WERI-Rb-1 (cell line): ENCODE measurements at regions not wholly inside any gene's neighbourhood (a gene's known extent, or its start where the extent isn't known, plus 50 kb on each side); places are given as distances from the start of the nearest gene placed in this dataset.

Experiments
- DNase-seq: peaks from one replicate; pipeline ENCODE4 v3.0.0-alpha.2; 2020
- H3K27ac ChIP-seq: fragments of 250-450 bp; sonication (Bioruptor Pico); 2 replicates; pipeline ENCODE4 v1.5.1; 2020; ENCODE audit warnings: mild to moderate bottlenecking, moderate library complexity
- H3K27me3 ChIP-seq: fragments of 250-450 bp; sonication (Bioruptor Pico); 2 replicates; pipeline ENCODE4 v1.5.1; 2021; ENCODE audit warnings: mild to moderate bottlenecking, low read depth, moderate library complexity; ENCODE audit not compliant: insufficient read depth, severe bottlenecking
- H3K36me3 ChIP-seq: fragments of 250-450 bp; sonication (Bioruptor Pico); 2 replicates; pipeline ENCODE4 v1.5.1; 2020; ENCODE audit warnings: mild to moderate bottlenecking, moderate library complexity
- H3K4me3 ChIP-seq: 2 replicates; pipeline ENCODE4 v1.5.1; 2011; ENCODE audit warnings: low read depth, mild to moderate bottlenecking, control low read depth, low read length
- H3K9me3 ChIP-seq: fragments of 250-450 bp; sonication (Bioruptor Pico); 2 replicates; pipeline ENCODE4 v1.5.1; 2021; ENCODE audit warnings: mild to moderate bottlenecking, moderate library complexity; ENCODE audit not compliant: severe bottlenecking
- CTCF ChIP-seq: IDR thresholded peaks from 2 replicates; pipeline ENCODE4 v1.5.1; 2011; ENCODE audit warnings: low read depth, mild to moderate bottlenecking, control low read depth, inconsistent platforms, low read length

DNA sequence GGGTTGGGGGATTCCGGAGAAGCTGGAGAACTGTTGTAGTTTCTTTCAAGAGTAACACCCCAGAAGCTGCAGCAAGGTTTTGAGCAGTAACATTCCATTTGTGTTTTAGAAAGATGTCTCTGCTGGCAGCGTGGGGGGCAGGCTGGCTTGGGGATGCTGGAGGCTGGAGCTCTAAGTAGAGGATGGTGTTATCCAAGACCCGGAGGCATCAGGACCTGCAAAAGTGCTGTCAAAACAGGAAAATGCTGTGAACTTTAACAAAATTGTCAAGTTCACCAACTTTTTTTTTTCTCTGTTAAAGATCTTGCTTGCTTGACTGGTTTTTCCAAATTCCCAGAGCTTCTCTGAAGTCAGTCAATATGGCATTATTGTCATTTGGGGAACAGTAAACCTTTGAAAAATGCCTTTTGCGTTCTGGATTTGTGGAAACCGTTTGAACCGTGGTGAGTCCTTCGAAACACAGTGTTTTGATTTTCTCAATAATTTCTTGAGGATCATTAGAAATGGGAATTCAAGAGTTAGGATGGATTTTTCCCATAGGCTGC is 189.6 kb upstream of the NLRP1 start:
- no peak overlapping the region for H3K4me3 ChIP-seq
- H3K27ac ChIP-seq = no peak overlapping the region
- H3K9me3 ChIP-seq = no peaks in the 10 kb centered on the region
- H3K27me3 ChIP-seq = no peaks in the 10 kb centered on the region
- no peak for TF ChIP-seq CTCF
- DNase-seq = no peak
- H3K36me3 ChIP-seq = no peaks in the 10 kb centered on the region

DNA sequence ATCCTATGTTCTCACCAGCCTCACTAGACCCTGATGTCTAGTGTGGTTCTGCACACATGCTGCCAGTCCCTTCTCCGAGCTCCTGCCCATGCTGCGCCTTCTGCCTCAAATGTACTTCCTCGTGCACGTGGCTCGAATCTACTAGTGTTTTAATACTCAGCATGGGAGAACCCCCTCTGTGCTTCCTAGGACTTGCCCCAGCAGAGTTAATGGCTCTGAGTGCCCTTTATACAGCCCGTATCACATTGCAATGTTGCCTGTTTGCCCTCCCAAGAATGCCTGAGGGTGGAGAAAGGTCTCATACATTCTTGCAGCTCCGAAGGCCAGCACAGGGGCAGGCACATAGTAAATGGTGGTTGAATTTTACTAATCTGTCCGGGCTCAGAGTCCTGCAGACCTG is 190.8 kb upstream of the NLRP1 start:
- Histone ChIP-seq H3K27ac (no peak overlapping the region), H3K4me3 (no peak overlapping the region), H3K9me3 (no peaks in the 10 kb centered on the region), H3K36me3 (no peaks in the 10 kb centered on the region), H3K27me3 (no peaks in the 10 kb centered on the region)
- TF ChIP-seq CTCF = no peak
- no peak for DNase-seq

- no peak for TF ChIP-seq CTCF
- H3K36me3 ChIP-seq = no peaks in the 10 kb centered on the region
- no peak for DNase-seq
- peaks cover 10% of the 10 kb centered on the region for H3K9me3 ChIP-seq
- no peak overlapping the region for H3K4me3 ChIP-seq
- no peaks in the 10 kb centered on the region for H3K27me3 ChIP-seq
- no peak overlapping the region for H3K27ac ChIP-seq
These were observed 196.2 kb upstream of the NLRP1 start for GRCh38 chr17:5780476-5780875.

DNA sequence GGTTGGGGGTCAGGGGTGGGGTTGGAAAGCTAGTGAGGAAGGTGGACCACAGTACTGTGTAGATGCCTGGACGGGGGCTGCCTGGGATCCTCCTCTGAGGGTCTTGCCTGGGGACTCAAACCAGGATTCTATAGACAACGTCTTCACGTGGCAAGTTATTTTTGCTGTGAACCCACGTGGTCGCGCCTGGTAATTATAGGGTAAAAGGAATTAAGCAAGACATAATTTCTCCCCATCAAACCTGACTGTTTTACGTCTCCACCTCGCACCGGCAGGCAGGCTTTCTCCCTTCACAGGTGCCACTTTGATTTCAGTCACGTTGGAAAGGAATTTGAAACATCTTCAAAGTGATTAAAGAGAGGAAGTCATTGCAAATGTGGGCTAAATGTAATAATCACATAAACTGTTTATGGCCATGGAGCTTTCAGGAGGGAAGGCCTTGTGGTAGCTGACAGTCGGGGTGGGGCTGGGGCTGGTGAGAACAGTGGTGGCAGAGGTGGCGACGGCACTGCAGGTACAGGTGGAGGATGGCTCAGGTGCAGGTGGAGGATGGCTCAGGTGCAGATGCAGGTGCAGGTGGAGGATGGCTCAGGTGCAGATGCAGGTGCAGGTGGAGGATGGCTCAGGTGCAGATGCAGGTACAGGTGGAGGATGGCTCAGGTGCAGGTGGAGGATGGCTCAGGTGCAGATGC is 197.1 kb upstream of the NLRP1 start:
- Histone ChIP-seq H3K9me3 (peaks cover 10% of the 10 kb centered on the region), H3K4me3 (no peak overlapping the region), H3K27me3 (no peaks in the 10 kb centered on the region), H3K36me3 (no peaks in the 10 kb centered on the region), H3K27ac (no peak overlapping the region)
- no peak for TF ChIP-seq CTCF
- no peak for DNase-seq

GRCh38 chr17:5783269-5783668 is 199.0 kb upstream of the NLRP1 start:
- Histone ChIP-seq H3K27me3 (no peaks in the 10 kb centered on the region), H3K4me3 (no peak overlapping the region), H3K9me3 (peaks cover 10% of the 10 kb centered on the region), H3K27ac (no peak overlapping the region), H3K36me3 (no peaks in the 10 kb centered on the region)
- no peak for TF ChIP-seq CTCF
- no peak for DNase-seq

DNA sequence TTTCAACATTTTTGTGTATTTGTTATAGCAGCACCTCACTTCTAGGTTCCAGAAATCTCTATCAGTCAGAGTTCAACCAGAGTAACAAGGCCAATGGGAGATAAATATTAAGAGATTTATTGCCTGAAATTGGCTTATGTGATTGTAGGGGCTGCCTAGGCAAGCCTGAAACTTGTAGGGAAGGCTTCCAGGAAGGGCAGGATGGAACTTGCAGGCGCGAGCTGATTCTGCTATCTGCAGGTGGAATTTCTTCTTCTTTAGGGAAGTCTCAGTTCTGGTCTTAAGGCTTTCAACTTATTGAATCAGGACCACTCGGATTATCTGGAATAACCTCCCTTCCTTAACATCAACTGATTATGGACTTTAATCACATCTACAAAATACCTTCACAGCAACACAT is 199.5 kb upstream of the NLRP1 start:
- no peak for DNase-seq
- no peak for TF ChIP-seq CTCF
- Histone ChIP-seq H3K27me3 (no peaks in the 10 kb centered on the region), H3K27ac (no peak overlapping the region), H3K4me3 (no peak overlapping the region), H3K36me3 (no peaks in the 10 kb centered on the region), H3K9me3 (peaks cover 10% of the 10 kb centered on the region)
